ENCODE measurements at regions not wholly inside any gene's neighbourhood (a gene's known extent, or its start where the extent isn't known, plus 50 kb on each side); places are given as distances from the start of the nearest gene placed in this dataset.
A peak's percentile ranks its signal among the peaks of the same experiment; 100 is the strongest.

GRCh38 chr4:107248571-107248970 lies 212.5 kb upstream of the DKK2 start:
- in situ Hi-C loops (cut with MboI; ENCODE audit: low sequenced_read_pairs), result no loop called here
- peak; percentile 7 for DNase-seq

More at GRCh38 chr4:107248571-107248970, 212.5 kb upstream of the DKK2 start:
- Histone ChIP-seq H4K91ac (ENCODE audit: insufficient read depth, low read depth, low read length) (no peak overlapping the region), H4K8ac (ENCODE audit: low read depth in 2 of 2, low read length in 2 of 2) (no peak overlapping the region), H3K79me1 (ENCODE audit: low read depth in 1 of 2, low read length in 2 of 2) (no peaks in the 10 kb centered on the region), H2BK5ac (ENCODE audit: low read depth, low read length, poor library complexity, severe bottlenecking) (no peak overlapping the region), H4K5ac (ENCODE audit: low read depth, low read length) (no peak overlapping the region), H3K9me3 (ENCODE audit: control insufficient read depth, insufficient read depth, low read length) (no peaks in the 10 kb centered on the region), H3K27ac (ENCODE audit: insufficient read depth, low read length) (no peak overlapping the region), H2AK9ac (replicated peaks; ENCODE audit: low read depth, low read length, poor library complexity) (no peak overlapping the region), H3K14ac (replicated peaks; ENCODE audit: low read depth, low read length) (no peak overlapping the region), H2BK20ac (ENCODE audit: low read depth, low read length) (no peak overlapping the region), H3K4me3 (ENCODE audit: insufficient read depth, low read depth, low read length) (no peak overlapping the region), H3K56ac (ENCODE audit: extremely low read depth, insufficient read depth, low read length) (no peak overlapping the region), H3K9me1 (ENCODE audit: insufficient read depth, low read length) (no peaks in the 10 kb centered on the region), H3K4ac (ENCODE audit: low read depth, low read length) (no peak overlapping the region), H3K27me3 (ENCODE audit: control insufficient read depth, insufficient read depth, low read length) (no peaks in the 10 kb centered on the region), H2AFZ (replicated peaks; ENCODE audit: low read length, poor library complexity) (no peak overlapping the region), H2BK120ac (ENCODE audit: low read depth, low read length) (no peak overlapping the region), H4K20me1 (ENCODE audit: insufficient read depth, low read length) (no peaks in the 10 kb centered on the region), H2BK15ac (ENCODE audit: low read depth, low read length) (no peak overlapping the region), H3K9ac (ENCODE audit: low read depth, low read length) (no peak overlapping the region), H3K4me1 (ENCODE audit: control insufficient read depth, insufficient read depth, low read length) (no peaks in the 10 kb centered on the region), H2AK5ac (ENCODE audit: low read depth, low read length) (no peak overlapping the region), H3K36me3 (ENCODE audit: control insufficient read depth, insufficient read depth, low read length) (no peaks in the 10 kb centered on the region), H3K18ac (ENCODE audit: low read depth, low read length) (no peak overlapping the region), H3K23ac (ENCODE audit: low read depth, low read length) (no peak overlapping the region), H3K4me2 (ENCODE audit: low read depth, low read length) (no peak overlapping the region)
- WGBS, 2 experiments (ENCODE audit: extremely low coverage in 2 of 2, insufficient read length in 1 of 2), result 93% methylated on average over 2 of the region's 3 CpGs; no CpG with 5 or more reads in 1 of the 2 experiments
- intact Hi-C loops (cut with micrococcal nuclease), result no loop called here
- ChIA-PET POLR2A (ENCODE audit: unreplicated experiment) (no interaction called here), CTCF (interaction anchor here (0.6 kb wide), 1 partner anchor 11 kb away, joined by 3 read pairs; no protein-coding TSS in a partner anchor)
- no TSS peak for BruUV-seq (replicated peaks)
- no peak for ATAC-seq (ENCODE audit: low read depth)
- dilution Hi-C loops (cut with HindIII; ENCODE audit: low sequenced_read_pairs, unreplicated experiment), result no loop called here
- TF ChIP-seq RFX5 (IDR thresholded peaks at IDR 0.05; ENCODE audit: low read depth, low read length) (no peak), MXI1 (IDR thresholded peaks at IDR 0.05; ENCODE audit: borderline replicate concordance, low read depth, low read length) (no peak), CTCF (conservative IDR thresholded peaks at IDR 0.05; ENCODE audit: low read depth, low read length) (no peak), RAD21 (IDR thresholded peaks at IDR 0.05; ENCODE audit: low read length) (no peak)
